Endothelial cell (in vitro differentiated cells): ENCODE measurements at regions not wholly inside any gene's neighbourhood (a gene's known extent, or its start where the extent isn't known, plus 50 kb on each side); places are given as distances from the start of the nearest gene placed in this dataset.

Experiments
- DNase-seq: peaks from one replicate; pipeline ENCODE4 v3.0.0; 2021; ENCODE audit warnings: low spot score
- H3K27ac Mint-ChIP-seq: one replicate; pipeline ENCODE4 v1.8.0; 2021; ENCODE audit warnings: mixed read lengths, inconsistent platforms; ENCODE audit not compliant: unreplicated experiment
- H3K27me3 Mint-ChIP-seq: one replicate; pipeline ENCODE4 v1.8.0; 2021; ENCODE audit warnings: mild to moderate bottlenecking, moderate library complexity, mixed read lengths, inconsistent platforms; ENCODE audit not compliant: unreplicated experiment
- H3K36me3 Mint-ChIP-seq: one replicate; pipeline ENCODE4 v1.8.0; 2021; ENCODE audit warnings: mild to moderate bottlenecking, low read depth, mixed read lengths, inconsistent platforms; ENCODE audit not compliant: unreplicated experiment
- H3K4me1 Mint-ChIP-seq: one replicate; pipeline ENCODE4 v1.8.0; 2021; ENCODE audit warnings: mild to moderate bottlenecking, mixed read lengths, inconsistent platforms; ENCODE audit not compliant: unreplicated experiment
- H3K4me3 Mint-ChIP-seq: one replicate; pipeline ENCODE4 v1.8.0; 2021; ENCODE audit warnings: mild to moderate bottlenecking, mixed read lengths, inconsistent platforms; ENCODE audit not compliant: unreplicated experiment
- H3K9me3 Mint-ChIP-seq: one replicate; pipeline ENCODE4 v1.8.0; 2021; ENCODE audit warnings: mixed read lengths, inconsistent platforms; ENCODE audit not compliant: unreplicated experiment
- CTCF ChIP-seq: fragments of 200-600 bp; sonication (generic); IDR thresholded peaks from one replicate; pipeline ENCODE4 v1.5.0; 2021; ENCODE audit warnings: antibody characterized with exemption; ENCODE audit not compliant: unreplicated experiment

- no peak overlapping the region for H3K27ac Mint-ChIP-seq
- DNase-seq: no peak
- no peaks in the 10 kb centered on the region for H3K4me1 Mint-ChIP-seq
- peaks cover 9% of the 10 kb centered on the region for H3K36me3 Mint-ChIP-seq
- H3K9me3 Mint-ChIP-seq: peaks cover 43% of the 10 kb centered on the region
- peaks cover 12% of the 10 kb centered on the region for H3K27me3 Mint-ChIP-seq
- no peak overlapping the region for H3K4me3 Mint-ChIP-seq
- TF ChIP-seq CTCF: no peak
These were observed 224.2 kb upstream of the CRBN start for GRCh38 chr3:3403700-3404099.

GRCh38 chr3:3392946-3393345 lies 213.5 kb upstream of the CRBN start:
- H3K27me3 Mint-ChIP-seq: no peaks in the 10 kb centered on the region
- no peak overlapping the region for H3K27ac Mint-ChIP-seq
- TF ChIP-seq CTCF: no peak
- H3K9me3 Mint-ChIP-seq: peaks cover 16% of the 10 kb centered on the region
- H3K4me1 Mint-ChIP-seq: no peaks in the 10 kb centered on the region
- no peak for DNase-seq
- no peak overlapping the region for H3K4me3 Mint-ChIP-seq
- H3K36me3 Mint-ChIP-seq: peaks cover 5% of the 10 kb centered on the region

- no peaks in the 10 kb centered on the region for H3K36me3 Mint-ChIP-seq
- TF ChIP-seq CTCF: no peak
These were observed 204.0 kb upstream of the CRBN start for GRCh38 chr3:3383461-3383860.

GRCh38 chr3:3372210-3372777 lies 192.8 kb upstream of the CRBN start:
- no peak for TF ChIP-seq CTCF
- peaks cover 17% of the 10 kb centered on the region for H3K9me3 Mint-ChIP-seq
- no peaks in the 10 kb centered on the region for H3K27me3 Mint-ChIP-seq
- no peaks in the 10 kb centered on the region for H3K36me3 Mint-ChIP-seq
- no peaks in the 10 kb centered on the region for H3K4me1 Mint-ChIP-seq
- DNase-seq: no peak
- no peak overlapping the region for H3K27ac Mint-ChIP-seq
- H3K4me3 Mint-ChIP-seq: no peak overlapping the region

More at GRCh38 chr3:3383461-3383860, 204.0 kb upstream of the CRBN start:
- Mint-ChIP-seq H3K27ac (no peak overlapping the region), H3K9me3 (peaks cover 29% of the 10 kb centered on the region), H3K4me3 (no peak overlapping the region), H3K27me3 (no peaks in the 10 kb centered on the region), H3K4me1 (no peaks in the 10 kb centered on the region)
- no peak for DNase-seq

GRCh38 chr3:3368306-3368705 lies 188.8 kb upstream of the CRBN start:
- Mint-ChIP-seq H3K9me3 (peaks cover 21% of the 10 kb centered on the region), H3K27ac (no peak overlapping the region), H3K36me3 (peaks cover 4% of the 10 kb centered on the region), H3K4me3 (no peak overlapping the region), H3K27me3 (no peaks in the 10 kb centered on the region), H3K4me1 (no peaks in the 10 kb centered on the region)
- no peak for DNase-seq
- no peak for TF ChIP-seq CTCF
